Inflammatory macrophage (primary cell): ENCODE measurements at regions not wholly inside any gene's neighbourhood (a gene's known extent, or its start where the extent isn't known, plus 50 kb on each side); places are given as distances from the start of the nearest gene placed in this dataset.

Experiments used
- DNase-seq, 2 donors: peaks; one replicate each; pipeline ENCODE4 v3.0.0-alpha.2; 2020 to 2022

- DNase-seq: no peak
Observed at GRCh38 chr1:199167460-199167859, 528.6 kb downstream of the PTPRC start.

- DNase-seq: no peak
Observed at GRCh38 chr1:199168888-199169585, 530.2 kb downstream of the PTPRC start.

- DNase-seq: no peak
Observed at GRCh38 chr1:199170711-199171110, 531.9 kb downstream of the PTPRC start.

GRCh38 chr1:199172171-199173124, 533.6 kb downstream of the PTPRC start:
- no peak for DNase-seq

- DNase-seq: no peak
Observed at GRCh38 chr1:199173356-199173755, 534.5 kb downstream of the PTPRC start.

GRCh38 chr1:199174336-199174735, 535.5 kb downstream of the PTPRC start:
- no peak for DNase-seq

GRCh38 chr1:199176713-199177112, 537.9 kb downstream of the PTPRC start:
- DNase-seq: no peak

GRCh38 chr1:199177241-199177640, 538.4 kb downstream of the PTPRC start:
- no peak for DNase-seq

GRCh38 chr1:199178646-199179045, 539.8 kb downstream of the PTPRC start:
- no peak for DNase-seq

- no peak for DNase-seq
Observed at GRCh38 chr1:199182186-199182843, 543.5 kb downstream of the PTPRC start.

- DNase-seq: no peak
Observed at GRCh38 chr1:199184180-199184579, 545.3 kb downstream of the PTPRC start.

- no peak for DNase-seq
Observed at GRCh38 chr1:199194862-199195261, 556.0 kb downstream of the PTPRC start.

- DNase-seq: no peak
Observed at GRCh38 chr1:199197695-199198094, 558.9 kb downstream of the PTPRC start.

GRCh38 chr1:199202331-199202730, 563.5 kb downstream of the PTPRC start:
- no peak for DNase-seq

GRCh38 chr1:199204231-199204630, 565.4 kb downstream of the PTPRC start:
- no peak for DNase-seq

GRCh38 chr1:199205740-199206441, 567.1 kb downstream of the PTPRC start:
- no peak for DNase-seq

GRCh38 chr1:199208847-199209246, 570.0 kb downstream of the PTPRC start:
- DNase-seq: no peak

- no peak for DNase-seq
Observed at GRCh38 chr1:199218065-199218464, 579.2 kb downstream of the PTPRC start.

- DNase-seq: no peak
Observed at GRCh38 chr1:199218533-199218932, 579.7 kb downstream of the PTPRC start.

GRCh38 chr1:199220031-199220430, 581.2 kb downstream of the PTPRC start:
- DNase-seq: no peak

- no peak for DNase-seq
Observed at GRCh38 chr1:199221371-199222150, 582.7 kb downstream of the PTPRC start.

- DNase-seq: no peak
Observed at GRCh38 chr1:199223936-199224335, 585.1 kb downstream of the PTPRC start.
